ENCODE measurements at regions not wholly inside any gene's neighbourhood (a gene's known extent, or its start where the extent isn't known, plus 50 kb on each side); places are given as distances from the start of the nearest gene placed in this dataset.

- Histone ChIP-seq H2BK120ac (ENCODE audit: low read depth, low read length) (no peak overlapping the region), H3K4me2 (ENCODE audit: low read depth, low read length) (no peak overlapping the region), H3K23ac (ENCODE audit: low read depth, low read length) (no peak overlapping the region), H4K20me1 (ENCODE audit: insufficient read depth, low read length) (no peaks in the 10 kb centered on the region), H2AK5ac (ENCODE audit: low read depth, low read length) (no peak overlapping the region), H4K91ac (ENCODE audit: insufficient read depth, low read depth, low read length) (no peak overlapping the region), H4K8ac (ENCODE audit: low read depth in 2 of 2, low read length in 2 of 2) (no peak overlapping the region), H2BK20ac (ENCODE audit: low read depth, low read length) (no peak overlapping the region), H3K4me3 (ENCODE audit: insufficient read depth, low read depth, low read length) (no peak overlapping the region), H2BK5ac (ENCODE audit: low read depth, low read length, poor library complexity, severe bottlenecking) (no peak overlapping the region), H3K14ac (replicated peaks; ENCODE audit: low read depth, low read length) (no peak overlapping the region), H3K4ac (ENCODE audit: low read depth, low read length) (no peak overlapping the region), H2AFZ (replicated peaks; ENCODE audit: low read length, poor library complexity) (no peak overlapping the region), H2AK9ac (replicated peaks; ENCODE audit: low read depth, low read length, poor library complexity) (no peak overlapping the region), H3K79me1 (ENCODE audit: low read depth in 1 of 2, low read length in 2 of 2) (no peaks in the 10 kb centered on the region), H3K9me1 (ENCODE audit: insufficient read depth, low read length) (no peaks in the 10 kb centered on the region), H3K27me3 (ENCODE audit: control insufficient read depth, insufficient read depth, low read length) (no peaks in the 10 kb centered on the region), H3K36me3 (ENCODE audit: control insufficient read depth, insufficient read depth, low read length) (no peaks in the 10 kb centered on the region), H3K9me3 (ENCODE audit: control insufficient read depth, insufficient read depth, low read length) (peaks cover 33% of the 10 kb centered on the region), H4K5ac (ENCODE audit: low read depth, low read length) (no peak overlapping the region), H2BK15ac (ENCODE audit: low read depth, low read length) (no peak overlapping the region), H3K27ac (ENCODE audit: insufficient read depth, low read length) (no peak overlapping the region), H3K9ac (ENCODE audit: low read depth, low read length) (no peak overlapping the region), H3K4me1 (ENCODE audit: control insufficient read depth, insufficient read depth, low read length) (no peaks in the 10 kb centered on the region), H3K56ac (ENCODE audit: extremely low read depth, insufficient read depth, low read length) (no peak overlapping the region), H3K18ac (ENCODE audit: low read depth, low read length) (no peak overlapping the region)
- no CpG with 5 or more reads among the region's 8 CpGs for WGBS, 2 experiments (ENCODE audit: extremely low coverage in 2 of 2, insufficient read length in 1 of 2)
- dilution Hi-C loops (cut with HindIII; ENCODE audit: low sequenced_read_pairs, unreplicated experiment) (no loop called here), intact Hi-C loops (cut with micrococcal nuclease) (no loop called here), in situ Hi-C loops (cut with MboI; ENCODE audit: low sequenced_read_pairs) (no loop called here)
- ChIA-PET CTCF (no interaction called here), POLR2A (ENCODE audit: unreplicated experiment) (no interaction called here)
- DNase-seq, result no peak
- TF ChIP-seq POLR2A (IDR thresholded peaks at IDR 0.05; ENCODE audit: low read depth, low read length), result no peak
- no peak for TF ChIP-seq SMC3 (IDR thresholded peaks at IDR 0.05; ENCODE audit: low read depth, low read length)
- no peak for TF ChIP-seq CHD1 (IDR thresholded peaks at IDR 0.05; ENCODE audit: low read depth, low read length)
- TF ChIP-seq RFX5 (IDR thresholded peaks at IDR 0.05; ENCODE audit: low read depth, low read length), result no peak
- no TSS peak for BruUV-seq (replicated peaks)
- ATAC-seq (ENCODE audit: low read depth), result no peak
Observed at GRCh38 chr16:5460701-5461100, 363.1 kb upstream of the EEF2KMT start.
